ENCODE measurements at regions not wholly inside any gene's neighbourhood (a gene's known extent, or its start where the extent isn't known, plus 50 kb on each side); places are given as distances from the start of the nearest gene placed in this dataset.

DNA sequence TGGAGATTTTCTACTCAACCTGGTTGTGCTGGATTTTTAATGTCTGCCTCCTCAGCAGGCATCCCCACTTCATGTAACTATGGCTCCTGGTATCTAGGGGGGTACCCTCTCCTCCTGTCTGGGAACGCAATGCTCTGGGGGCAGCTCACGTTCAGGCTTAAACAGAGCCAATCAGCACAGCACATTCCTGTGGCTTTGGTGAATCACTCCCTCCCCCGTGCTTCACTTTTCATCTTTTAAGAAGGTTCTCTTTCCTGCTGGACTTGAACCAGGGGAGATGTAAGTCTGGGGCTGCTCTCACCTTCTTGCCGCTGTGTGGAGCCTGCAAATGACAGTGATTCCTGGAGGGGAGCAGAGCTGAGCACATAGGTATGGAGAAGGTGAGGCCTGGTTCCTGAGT, 101.2 kb downstream of the MSX2 start:
- ChIA-PET POLR2A (no interaction called here), CTCF (no interaction called here)
- Mint-ChIP-seq H3K9me3 (peaks cover 0 to 5% (median 0%) of the 10 kb centered on the region in 11 donors), H3K27me3 (peaks cover 0 to 31% (median 21%) of the 10 kb centered on the region in 5 donors), H3K4me1 (no peaks in the 10 kb centered on the region), H3K4me3 (no peak overlapping the region), H3K27ac (no peak overlapping the region), H3K36me3 (no peaks in the 10 kb centered on the region)
- Histone ChIP-seq H3K27ac (ENCODE audit: low read depth, low read length) (no peak overlapping the region), H3K36me3 (ENCODE audit: control insufficient read depth in 2 of 3, insufficient read depth in 3 of 3, low read length in 3 of 3) (no peaks in the 10 kb centered on the region), H3K4me3 (ENCODE audit: low read length) (no peak overlapping the region), H3K9me3 (ENCODE audit: control insufficient read depth in 2 of 3, low read length in 3 of 3) (no peaks in the 10 kb centered on the region), H3K27me3 (ENCODE audit: control insufficient read depth in 2 of 2, insufficient read depth in 2 of 2, low read length in 2 of 2) (no peaks in the 10 kb centered on the region), H3K4me1 (ENCODE audit: control insufficient read depth in 2 of 2, insufficient read depth in 2 of 2, low read length in 2 of 2) (no peaks in the 10 kb centered on the region)
- ATAC-seq: no peak
- DNase-seq: no peak
- intact Hi-C loops (cut with micrococcal nuclease): no loop called here

DNA sequence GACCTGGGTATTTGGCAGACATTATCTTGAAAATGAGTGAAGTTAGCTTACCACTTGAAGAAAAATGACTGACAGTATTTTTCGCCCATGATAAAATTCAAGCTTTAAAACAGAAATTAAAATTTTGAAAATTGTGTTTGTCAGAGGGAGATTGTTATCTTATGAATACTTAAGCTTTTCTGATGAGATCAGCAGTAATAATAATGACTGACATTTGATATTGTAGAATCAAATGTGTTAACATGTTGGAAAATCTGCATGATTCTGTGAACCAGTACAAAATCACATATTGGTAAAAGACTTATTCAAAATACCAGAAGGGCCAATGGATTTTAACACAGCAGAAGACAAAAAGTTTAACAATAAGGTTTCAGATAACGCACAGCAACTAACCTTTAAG, 94.0 kb downstream of the MSX2 start:
- H3K36me3 ChIP-seq (ENCODE audit: control insufficient read depth in 2 of 3, insufficient read depth in 3 of 3, low read length in 3 of 3): no peaks in the 10 kb centered on the region
- H3K27me3 ChIP-seq (ENCODE audit: control insufficient read depth in 2 of 2, insufficient read depth in 2 of 2, low read length in 2 of 2): no peaks in the 10 kb centered on the region
- Mint-ChIP-seq H3K9me3 (peaks cover 0 to 28% (median 11%) of the 10 kb centered on the region in 11 donors), H3K36me3 (peaks cover 0 to 6% (median 3%) of the 10 kb centered on the region in 5 donors), H3K4me1 (no peaks in the 10 kb centered on the region), H3K27ac (no peak overlapping the region), H3K27me3 (peaks cover 0 to 30% (median 15%) of the 10 kb centered on the region in 5 donors), H3K4me3 (no peak overlapping the region)
- no peak for ATAC-seq
- ChIA-PET POLR2A (no interaction called here), CTCF (no interaction called here)
- no peak overlapping the region for H3K27ac ChIP-seq (ENCODE audit: low read depth, low read length)
- intact Hi-C loops (cut with micrococcal nuclease): no loop called here
- no peaks in the 10 kb centered on the region for H3K9me3 ChIP-seq (ENCODE audit: control insufficient read depth in 2 of 3, low read length in 3 of 3)
- H3K4me1 ChIP-seq (ENCODE audit: control insufficient read depth in 2 of 2, insufficient read depth in 2 of 2, low read length in 2 of 2): no peaks in the 10 kb centered on the region
- no peak for DNase-seq
- no peak overlapping the region for H3K4me3 ChIP-seq (ENCODE audit: low read length)

DNA sequence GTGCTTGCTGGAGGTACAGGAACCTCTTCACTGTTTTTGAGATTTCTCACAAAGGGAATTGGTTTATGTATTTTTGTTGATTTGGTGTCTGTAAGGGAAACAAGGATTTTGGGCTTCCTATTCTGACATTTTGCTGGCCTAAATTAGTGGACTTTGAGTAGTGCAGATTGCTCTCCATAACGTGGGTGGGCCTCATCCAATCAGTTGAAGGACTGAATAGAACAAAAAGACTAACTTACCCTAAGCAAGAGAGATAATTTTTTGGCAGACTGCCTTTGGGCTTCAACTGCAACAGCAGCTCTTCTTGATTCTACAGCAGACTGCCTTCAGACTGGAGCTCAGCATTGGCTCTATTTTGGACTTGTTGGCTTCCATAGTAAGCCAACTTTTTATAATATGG, 93.2 kb downstream of the MSX2 start:
- peaks cover 0 to 6% (median 3%) of the 10 kb centered on the region in 5 donors for H3K36me3 Mint-ChIP-seq
- ChIA-PET POLR2A (no interaction called here), CTCF (interaction anchor here (0.6 kb wide), 1 partner anchor 748 kb away, joined by 3 read pairs; no protein-coding TSS in a partner anchor)
- DNase-seq (no peak), ATAC-seq (no peak)
- intact Hi-C loops (cut with micrococcal nuclease): no loop called here
- Histone ChIP-seq H3K36me3 (ENCODE audit: control insufficient read depth in 2 of 3, insufficient read depth in 3 of 3, low read length in 3 of 3) (no peaks in the 10 kb centered on the region), H3K9me3 (ENCODE audit: control insufficient read depth in 2 of 3, low read length in 3 of 3) (no peaks in the 10 kb centered on the region), H3K27me3 (ENCODE audit: control insufficient read depth in 2 of 2, insufficient read depth in 2 of 2, low read length in 2 of 2) (no peaks in the 10 kb centered on the region), H3K27ac (ENCODE audit: low read depth, low read length) (no peak overlapping the region), H3K4me1 (ENCODE audit: control insufficient read depth in 2 of 2, insufficient read depth in 2 of 2, low read length in 2 of 2) (no peaks in the 10 kb centered on the region), H3K4me3 (ENCODE audit: low read length) (no peak overlapping the region)
- H3K27me3 Mint-ChIP-seq: peaks cover 0 to 22% (median 13%) of the 10 kb centered on the region in 5 donors
- peaks cover 0 to 28% (median 11%) of the 10 kb centered on the region in 11 donors for H3K9me3 Mint-ChIP-seq
- no peak overlapping the region for H3K4me3 Mint-ChIP-seq
- H3K4me1 Mint-ChIP-seq: no peaks in the 10 kb centered on the region
- H3K27ac Mint-ChIP-seq: no peak overlapping the region

DNA sequence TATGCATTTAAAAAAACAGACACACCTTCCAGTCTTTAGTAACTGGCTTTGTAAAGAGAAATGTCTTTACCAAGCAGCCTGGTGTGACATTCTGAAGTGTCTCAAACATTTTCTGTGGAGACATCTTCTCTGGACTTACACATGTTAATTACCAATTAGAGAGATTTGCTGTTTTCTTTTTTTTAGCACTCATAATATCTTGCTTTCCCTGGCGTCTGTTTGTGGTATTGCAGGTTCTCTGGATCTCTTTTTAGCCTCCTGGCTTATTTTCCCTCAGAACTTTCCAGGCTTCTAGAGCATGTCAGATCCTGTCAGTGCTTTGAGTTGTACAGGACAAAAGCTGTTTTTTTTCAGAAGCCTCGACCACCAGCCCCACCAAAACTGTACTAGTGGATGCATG, 92.5 kb downstream of the MSX2 start:
- H3K27me3 Mint-ChIP-seq: peaks cover 0 to 15% (median 6%) of the 10 kb centered on the region in 5 donors
- ATAC-seq: no peak
- CTCF ChIA-PET: no interaction called here

DNA sequence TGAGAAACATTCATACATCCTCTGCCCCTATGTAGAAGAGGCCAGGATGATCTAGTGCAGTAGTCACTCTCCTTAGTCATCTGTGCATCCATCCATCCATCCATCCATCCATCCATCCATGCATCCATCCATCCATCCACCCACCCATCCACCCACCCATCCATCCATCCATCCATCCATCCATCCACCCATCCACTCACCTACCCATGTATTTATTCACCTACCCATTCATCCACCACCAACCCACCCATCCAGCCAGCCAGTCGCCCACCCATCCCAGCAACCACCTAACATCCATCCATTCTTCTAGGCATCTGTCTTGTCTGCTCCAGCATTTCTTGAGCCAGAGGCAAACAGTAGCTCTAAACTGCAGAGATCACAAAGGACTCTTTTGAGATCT, 87.1 kb downstream of the MSX2 start:
- H3K27ac ChIP-seq (ENCODE audit: low read depth, low read length): no peak overlapping the region
- intact Hi-C loops (cut with micrococcal nuclease): no loop called here
- no peak overlapping the region for H3K27ac Mint-ChIP-seq
- H3K36me3 Mint-ChIP-seq: peaks cover 0 to 6% (median 3%) of the 10 kb centered on the region in 5 donors
- no peaks in the 10 kb centered on the region for H3K27me3 ChIP-seq (ENCODE audit: control insufficient read depth in 2 of 2, insufficient read depth in 2 of 2, low read length in 2 of 2)
- no peaks in the 10 kb centered on the region for H3K9me3 ChIP-seq (ENCODE audit: control insufficient read depth in 2 of 3, low read length in 3 of 3)
- H3K4me1 ChIP-seq (ENCODE audit: control insufficient read depth in 2 of 2, insufficient read depth in 2 of 2, low read length in 2 of 2): no peaks in the 10 kb centered on the region
- no peaks in the 10 kb centered on the region for H3K36me3 ChIP-seq (ENCODE audit: control insufficient read depth in 2 of 3, insufficient read depth in 3 of 3, low read length in 3 of 3)
- no peak for DNase-seq
- POLR2A ChIA-PET: no interaction called here
- CTCF ChIA-PET: no interaction called here
- no peak overlapping the region for H3K4me3 ChIP-seq (ENCODE audit: low read length)
- H3K27me3 Mint-ChIP-seq: peaks cover 0 to 17% (median 4%) of the 10 kb centered on the region in 5 donors
- no peaks in the 10 kb centered on the region for H3K4me1 Mint-ChIP-seq
- peaks cover 0 to 10% (median 8%) of the 10 kb centered on the region in 11 donors for H3K9me3 Mint-ChIP-seq
- no peak overlapping the region for H3K4me3 Mint-ChIP-seq
- ATAC-seq: no peak

More for the DNA sequence above, 92.5 kb downstream of the MSX2 start:
- H3K27ac ChIP-seq (ENCODE audit: low read depth, low read length): no peak overlapping the region
- Mint-ChIP-seq H3K4me3 (no peak overlapping the region), H3K27ac (no peak overlapping the region), H3K36me3 (peaks cover 0 to 6% (median 3%) of the 10 kb centered on the region in 5 donors), H3K9me3 (peaks cover 0 to 24% (median 11%) of the 10 kb centered on the region in 11 donors), H3K4me1 (no peaks in the 10 kb centered on the region)
- H3K27me3 ChIP-seq (ENCODE audit: control insufficient read depth in 2 of 2, insufficient read depth in 2 of 2, low read length in 2 of 2): no peaks in the 10 kb centered on the region
- H3K4me3 ChIP-seq (ENCODE audit: low read length): no peak overlapping the region
- DNase-seq: no peak
- intact Hi-C loops (cut with micrococcal nuclease): no loop called here
- H3K4me1 ChIP-seq (ENCODE audit: control insufficient read depth in 2 of 2, insufficient read depth in 2 of 2, low read length in 2 of 2): no peaks in the 10 kb centered on the region
- no peaks in the 10 kb centered on the region for H3K36me3 ChIP-seq (ENCODE audit: control insufficient read depth in 2 of 3, insufficient read depth in 3 of 3, low read length in 3 of 3)
- no peaks in the 10 kb centered on the region for H3K9me3 ChIP-seq (ENCODE audit: control insufficient read depth in 2 of 3, low read length in 3 of 3)
- POLR2A ChIA-PET: no interaction called here

DNA sequence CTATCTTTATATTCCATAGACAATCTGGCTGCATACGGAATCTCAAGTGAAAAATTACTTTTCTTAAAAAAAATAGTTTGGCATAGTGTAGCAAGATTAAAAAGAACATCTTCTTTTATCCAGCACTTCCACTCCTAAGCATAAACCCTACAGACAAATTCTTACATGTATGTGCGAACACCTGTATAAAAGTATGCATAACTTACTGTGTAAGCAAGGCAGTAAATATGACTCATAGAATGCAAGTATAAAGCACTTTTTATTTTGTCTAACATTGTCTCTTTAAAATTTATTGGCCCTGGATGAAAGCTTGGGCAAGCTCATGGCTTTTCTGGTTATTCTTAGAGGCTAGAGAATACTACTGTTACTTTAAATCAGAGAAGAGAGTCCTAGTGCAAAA, 86.4 kb downstream of the MSX2 start:
- intact Hi-C loops (cut with micrococcal nuclease): no loop called here
- Histone ChIP-seq H3K27ac (ENCODE audit: low read depth, low read length) (no peak overlapping the region), H3K9me3 (ENCODE audit: control insufficient read depth in 2 of 3, low read length in 3 of 3) (no peaks in the 10 kb centered on the region), H3K27me3 (ENCODE audit: control insufficient read depth in 2 of 2, insufficient read depth in 2 of 2, low read length in 2 of 2) (no peaks in the 10 kb centered on the region), H3K4me3 (ENCODE audit: low read length) (no peak overlapping the region), H3K36me3 (ENCODE audit: control insufficient read depth in 2 of 3, insufficient read depth in 3 of 3, low read length in 3 of 3) (no peaks in the 10 kb centered on the region), H3K4me1 (ENCODE audit: control insufficient read depth in 2 of 2, insufficient read depth in 2 of 2, low read length in 2 of 2) (no peaks in the 10 kb centered on the region)
- Mint-ChIP-seq H3K4me3 (no peak overlapping the region), H3K9me3 (peaks cover 0 to 4% (median 2%) of the 10 kb centered on the region in 11 donors), H3K4me1 (no peaks in the 10 kb centered on the region), H3K36me3 (peaks cover 0 to 2% (median under 1%) of the 10 kb centered on the region in 5 donors), H3K27me3 (peaks cover 0 to 11% (median 1%) of the 10 kb centered on the region in 5 donors), H3K27ac (no peak overlapping the region)
- ChIA-PET CTCF (no interaction called here), POLR2A (no interaction called here)
- no peak for ATAC-seq
- no peak for DNase-seq

DNA sequence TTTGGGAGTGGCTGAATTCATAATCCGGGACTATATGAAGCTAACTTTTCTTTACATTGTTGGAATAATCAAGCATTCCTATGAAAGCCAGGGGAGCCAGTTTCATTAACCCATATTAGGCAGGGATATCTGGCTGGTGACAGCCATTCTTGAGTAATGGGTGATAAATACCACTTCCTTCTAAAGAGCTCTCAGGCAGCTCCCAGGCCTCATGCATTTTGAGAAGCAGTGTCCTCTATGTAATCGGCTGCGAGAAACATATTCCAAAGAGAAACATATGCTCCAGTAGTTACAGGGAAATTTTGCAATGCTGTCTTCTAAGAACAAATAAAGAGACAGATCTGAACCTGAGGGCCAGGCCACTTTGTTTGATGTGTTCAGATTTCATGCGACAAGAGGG, 83.1 kb downstream of the MSX2 start:
- H3K4me1 ChIP-seq (ENCODE audit: control insufficient read depth in 2 of 2, insufficient read depth in 2 of 2, low read length in 2 of 2): no peaks in the 10 kb centered on the region
- CTCF ChIA-PET: no interaction called here
- peaks cover 0 to 12% (median 4%) of the 10 kb centered on the region in 5 donors for H3K27me3 Mint-ChIP-seq
- intact Hi-C loops (cut with micrococcal nuclease): no loop called here
- no peak for ATAC-seq
- no peaks in the 10 kb centered on the region for H3K36me3 ChIP-seq (ENCODE audit: control insufficient read depth in 2 of 3, insufficient read depth in 3 of 3, low read length in 3 of 3)
- POLR2A ChIA-PET: no interaction called here
- H3K4me3 Mint-ChIP-seq: no peak overlapping the region
- H3K27ac ChIP-seq (ENCODE audit: low read depth, low read length): no peak overlapping the region
- H3K4me3 ChIP-seq (ENCODE audit: low read length): no peak overlapping the region
- no peaks in the 10 kb centered on the region for H3K9me3 ChIP-seq (ENCODE audit: control insufficient read depth in 2 of 3, low read length in 3 of 3)
- no peaks in the 10 kb centered on the region for H3K4me1 Mint-ChIP-seq
- peaks cover 0 to 10% (median 4%) of the 10 kb centered on the region in 11 donors for H3K9me3 Mint-ChIP-seq
- no peaks in the 10 kb centered on the region for H3K36me3 Mint-ChIP-seq
- DNase-seq: no peak
- no peaks in the 10 kb centered on the region for H3K27me3 ChIP-seq (ENCODE audit: control insufficient read depth in 2 of 2, insufficient read depth in 2 of 2, low read length in 2 of 2)
- H3K27ac Mint-ChIP-seq: no peak overlapping the region

All from naive thymus-derived CD4-positive, alpha-beta T cell (primary cell).